ENCODE measurements at regions not wholly inside any gene's neighbourhood (a gene's known extent, or its start where the extent isn't known, plus 50 kb on each side); places are given as distances from the start of the nearest gene placed in this dataset.

DNA sequence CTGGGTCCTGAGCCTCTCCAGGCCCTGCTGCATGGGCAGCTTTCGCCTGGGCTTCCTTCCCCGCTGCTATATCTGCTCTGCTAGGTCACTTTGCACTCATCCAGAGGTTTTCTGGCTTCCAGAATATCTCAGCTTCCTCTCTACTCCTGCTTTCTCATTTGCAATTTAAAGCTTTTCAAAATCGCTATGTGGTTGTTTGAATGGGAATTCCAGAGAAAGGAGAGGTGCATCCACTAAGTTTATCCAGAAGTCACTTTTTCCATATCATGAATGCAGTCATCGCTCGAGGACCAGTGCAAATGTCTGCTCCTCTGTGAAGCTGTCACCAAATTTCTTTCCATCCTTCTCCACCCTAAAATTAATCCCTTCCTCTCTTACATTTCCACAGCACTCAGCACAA is 61.2 kb downstream of the SOD2 start:
- TF ChIP-seq, protein P1, sequence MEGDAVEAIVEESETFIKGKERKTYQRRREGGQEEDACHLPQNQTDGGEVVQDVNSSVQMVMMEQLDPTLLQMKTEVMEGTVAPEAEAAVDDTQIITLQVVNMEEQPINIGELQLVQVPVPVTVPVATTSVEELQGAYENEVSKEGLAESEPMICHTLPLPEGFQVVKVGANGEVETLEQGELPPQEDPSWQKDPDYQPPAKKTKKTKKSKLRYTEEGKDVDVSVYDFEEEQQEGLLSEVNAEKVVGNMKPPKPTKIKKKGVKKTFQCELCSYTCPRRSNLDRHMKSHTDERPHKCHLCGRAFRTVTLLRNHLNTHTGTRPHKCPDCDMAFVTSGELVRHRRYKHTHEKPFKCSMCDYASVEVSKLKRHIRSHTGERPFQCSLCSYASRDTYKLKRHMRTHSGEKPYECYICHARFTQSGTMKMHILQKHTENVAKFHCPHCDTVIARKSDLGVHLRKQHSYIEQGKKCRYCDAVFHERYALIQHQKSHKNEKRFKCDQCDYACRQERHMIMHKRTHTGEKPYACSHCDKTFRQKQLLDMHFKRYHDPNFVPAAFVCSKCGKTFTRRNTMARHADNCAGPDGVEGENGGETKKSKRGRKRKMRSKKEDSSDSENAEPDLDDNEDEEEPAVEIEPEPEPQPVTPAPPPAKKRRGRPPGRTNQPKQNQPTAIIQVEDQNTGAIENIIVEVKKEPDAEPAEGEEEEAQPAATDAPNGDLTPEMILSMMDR (optimal IDR thresholded peaks at IDR 0.05 in 1 of 3, IDR thresholded peaks at IDR 0.05 in 1 of 3, conservative IDR thresholded peaks at IDR 0.05 in 1 of 3; ENCODE audit: extremely low read depth in 1 of 3, insufficient read depth in 2 of 3, low read length in 3 of 3): no peak
- TF ChIP-seq EZH2 (IDR thresholded peaks at IDR 0.05; ENCODE audit: low read length): no peak

All from keratinocyte (primary cell).